ENCODE measurements at regions not wholly inside any gene's neighbourhood (a gene's known extent, or its start where the extent isn't known, plus 50 kb on each side); places are given as distances from the start of the nearest gene placed in this dataset.

- no peaks in the 10 kb centered on the region for H3K27me3 ChIP-seq (ENCODE audit: control insufficient read depth, insufficient read depth, low read length)
- H3K27ac ChIP-seq (ENCODE audit: low read length), result no peak overlapping the region
- no peaks in the 10 kb centered on the region for H3K36me3 ChIP-seq (ENCODE audit: control insufficient read depth, insufficient read depth, low read length)
- POLR2A ChIA-PET, result no interaction called here
- CTCF ChIA-PET, result interaction anchor here (0.6 to 1.1 kb wide), 3 partner anchors 39 to 96 kb away, joined by 6 to 8 read pairs (median 8); a partner anchor contains a TSS
- no peak overlapping the region for H3K4me3 ChIP-seq (ENCODE audit: low read depth in 2 of 2, low read length in 2 of 2)
- in situ Hi-C loops (cut with HindIII; ENCODE audit: low pct_unique_long_range_greater_than_20kb, low sequenced_read_pairs), result no loop called here
- H3K9me3 ChIP-seq (ENCODE audit: control insufficient read depth, insufficient read depth, low read depth, low read length), result no peaks in the 10 kb centered on the region
- intact Hi-C loops (cut with micrococcal nuclease; ENCODE audit: unreplicated experiment), result no loop called here
- H3K4me1 ChIP-seq (ENCODE audit: control insufficient read depth, insufficient read depth, low read length), result no peaks in the 10 kb centered on the region; the same call in 1 of the 2 replicates
- TF ChIP-seq POLR2AphosphoS5 (IDR thresholded peaks at IDR 0.05; ENCODE audit: low read depth, low read length) (no peak), SIN3A (IDR thresholded peaks at IDR 0.05; ENCODE audit: borderline replicate concordance, insufficient read depth, low read depth, low read length) (no peak), CTCF (IDR thresholded peaks at IDR 0.05) (no peak), TCF7L2 (IDR thresholded peaks at IDR 0.05; ENCODE audit: low read depth, low read length) (no peak), REST (IDR thresholded peaks at IDR 0.05; ENCODE audit: insufficient read depth in 1 of 2, low read depth in 2 of 2, low read length in 1 of 2) (no peak)
- ATAC-seq (no peak), DNase-seq (ENCODE audit: low read depth, low spot score) (no peak)
- no TSS peak for BruUV-seq (replicated peaks)
Observed at GRCh38 chr18:46212398-46212797, 108.2 kb downstream of the HAUS1 start.

GRCh38 chr18:46213295-46213694 lies 109.1 kb downstream of the HAUS1 start:
- ATAC-seq (no peak), DNase-seq (ENCODE audit: low read depth, low spot score) (no peak)
- H3K4me3 ChIP-seq (ENCODE audit: low read depth in 2 of 2, low read length in 2 of 2), result no peak overlapping the region
- no peaks in the 10 kb centered on the region for H3K27me3 ChIP-seq (ENCODE audit: control insufficient read depth, insufficient read depth, low read length)
- H3K27ac ChIP-seq (ENCODE audit: low read length), result no peak overlapping the region
- POLR2A ChIA-PET, result no interaction called here
- intact Hi-C loops (cut with micrococcal nuclease; ENCODE audit: unreplicated experiment) (no loop called here), in situ Hi-C loops (cut with HindIII; ENCODE audit: low pct_unique_long_range_greater_than_20kb, low sequenced_read_pairs) (no loop called here)
- TF ChIP-seq CTCF (IDR thresholded peaks at IDR 0.05), result peak; percentile 39; the same call in 1 of the 2 replicates
- TF ChIP-seq SIN3A (IDR thresholded peaks at IDR 0.05; ENCODE audit: borderline replicate concordance, insufficient read depth, low read depth, low read length), result no peak
- no peaks in the 10 kb centered on the region for H3K9me3 ChIP-seq (ENCODE audit: control insufficient read depth, insufficient read depth, low read depth, low read length)
- no peaks in the 10 kb centered on the region for H3K36me3 ChIP-seq (ENCODE audit: control insufficient read depth, insufficient read depth, low read length)
- BruUV-seq (replicated peaks), result no TSS peak
- H3K4me1 ChIP-seq (ENCODE audit: control insufficient read depth, insufficient read depth, low read length), result no peaks in the 10 kb centered on the region; the same call in 1 of the 2 replicates
- CTCF ChIA-PET, result interaction anchor here (1.1 kb wide), 1 partner anchor 40 kb away, joined by 6 read pairs; a partner anchor contains a TSS

Measured in Panc1 (cell line).